NCI-H146 (cell line): ENCODE measurements at regions not wholly inside any gene's neighbourhood (a gene's known extent, or its start where the extent isn't known, plus 50 kb on each side); places are given as distances from the start of the nearest gene placed in this dataset.
"Not testable (repeated sequence)": the region's sequence is repeated elsewhere in the genome, so short reads cannot be mapped to it uniquely, and the experiment has no call there.

Source experiments
- DNase-seq: peaks from one replicate; lab custom pipeline; 2025; lab: John Stamatoyannopoulos, UW

- DNase-seq, result no peak
Observed at GRCh38 chr3:170705131-170705530, 119.3 kb upstream of the SLC7A14 start.

GRCh38 chr3:170703121-170703588, 117.3 kb upstream of the SLC7A14 start:
- DNase-seq, result no peak

- DNase-seq, result no peak
Observed at GRCh38 chr3:170701696-170702678, 116.1 kb upstream of the SLC7A14 start.

GRCh38 chr3:170700054-170700404, 114.2 kb upstream of the SLC7A14 start:
- no peak for DNase-seq

GRCh38 chr3:170699158-170700053, 113.5 kb upstream of the SLC7A14 start:
- DNase-seq, result no peak

- DNase-seq, result peak; percentile 97
Observed at GRCh38 chr3:170697908-170698307, 112.0 kb upstream of the SLC7A14 start.

- no peak for DNase-seq
Observed at GRCh38 chr3:170697131-170697530, 111.3 kb upstream of the SLC7A14 start.

GRCh38 chr3:170695486-170696064, 109.7 kb upstream of the SLC7A14 start:
- peak; percentile 28 for DNase-seq

GRCh38 chr3:170692720-170693119, 106.8 kb upstream of the SLC7A14 start:
- no peak for DNase-seq

GRCh38 chr3:170690661-170690981, 104.7 kb upstream of the SLC7A14 start:
- no peak for DNase-seq

GRCh38 chr3:170689893-170690660, 104.2 kb upstream of the SLC7A14 start:
- peak; percentile 57 for DNase-seq

- DNase-seq, result no peak
Observed at GRCh38 chr3:170689296-170689829, 103.5 kb upstream of the SLC7A14 start.

- not testable (repeated sequence) for DNase-seq
Observed at GRCh38 chr3:170688222-170688621, 102.3 kb upstream of the SLC7A14 start.

- DNase-seq, result no peak
Observed at GRCh38 chr3:170680593-170680992, 94.7 kb upstream of the SLC7A14 start.

- DNase-seq, result no peak
Observed at GRCh38 chr3:170679190-170679589, 93.3 kb upstream of the SLC7A14 start.

GRCh38 chr3:170670504-170670903, 84.6 kb upstream of the SLC7A14 start:
- DNase-seq, result no peak

GRCh38 chr3:170662986-170663385, 77.1 kb upstream of the SLC7A14 start:
- not testable (repeated sequence) for DNase-seq

GRCh38 chr3:170660139-170660538, 74.3 kb upstream of the SLC7A14 start:
- DNase-seq, result no peak

GRCh38 chr3:170657312-170657711, 71.4 kb upstream of the SLC7A14 start:
- no peak for DNase-seq

GRCh38 chr3:170656284-170656683, 70.4 kb upstream of the SLC7A14 start:
- no peak for DNase-seq

- DNase-seq, result no peak
Observed at GRCh38 chr3:170653801-170654200, 67.9 kb upstream of the SLC7A14 start.
